Endothelial cell of umbilical vein (primary cell): ENCODE measurements at regions not wholly inside any gene's neighbourhood (a gene's known extent, or its start where the extent isn't known, plus 50 kb on each side); places are given as distances from the start of the nearest gene placed in this dataset.

Experiments used
- BruUV-seq: library from RNA; stranded (reverse); fragments of 400-500 nt; replicated peaks from 2 replicates; lab custom pipeline; 2021; lab: Mats Ljungman, UMichigan
- CTCF ChIA-PET: fragments of 300-600, 350-600 bp; sonication (Branson Sonifier 250); formaldehyde crosslinking; loops from one replicate; lab custom pipeline; 2021; ENCODE audit warnings: antibody characterized with exemption, inconsistent platforms; lab: Charles Lee
- POLR2A ChIA-PET: fragments of 300-600, 350-600 bp; sonication (Branson Sonifier 250); formaldehyde crosslinking; loops from one replicate; lab custom pipeline; 2021; ENCODE audit warnings: antibody characterized with exemption, inconsistent platforms; lab: Charles Lee
- DNase-seq: peaks from one replicate; pipeline ENCODE4 v3.0.0-alpha.2; 2011; ENCODE audit warnings: low read depth, low spot score
- FAIRE-seq: peaks from 2 replicates; lab custom pipeline; 2011; peaks lifted over from hg19 to GRCh38; lab: Jason Lieb, UNC
- H2AFZ ChIP-seq: 2 replicates; pipeline ENCODE4 v1.6.0; 2012; ENCODE audit warnings: low read depth, low read length, control low read depth, inconsistent platforms
- H3K27ac ChIP-seq: 2 replicates; pipeline ENCODE4 v1.5.1; 2011; ENCODE audit warnings: low read depth, mild to moderate bottlenecking, control low read depth, low read length, moderate library complexity; ENCODE audit not compliant: insufficient read depth
- H3K27me3 ChIP-seq, 2 experiments: 2 replicates each; pipeline versions ENCODE4 v1.6.0 to v1.6.1; 2011; ENCODE audit warnings: low read length in 2 of 2, mixed read lengths in 1 of 2; ENCODE audit not compliant: control insufficient read depth in 2 of 2, insufficient read depth in 2 of 2
- H3K36me3 ChIP-seq, 2 experiments: 2 replicates in 1 of 2; 3 replicates in 1 of 2; pipeline ENCODE4 v1.5.1; 2011; ENCODE audit warnings: low read length in 2 of 2, mild to moderate bottlenecking in 1 of 2, moderate library complexity in 1 of 2; ENCODE audit not compliant: control insufficient read depth in 2 of 2, insufficient read depth in 2 of 2; ENCODE audit errors: extremely low read depth in 1 of 2
- H3K4me1 ChIP-seq: 3 replicates; pipeline ENCODE4 v1.5.1; 2011; ENCODE audit warnings: mild to moderate bottlenecking, low read length; ENCODE audit not compliant: control insufficient read depth, insufficient read depth; ENCODE audit errors: extremely low read depth
- H3K4me2 ChIP-seq: 2 replicates; pipeline ENCODE4 v1.6.1; 2011; ENCODE audit warnings: low read length, control low read depth, mixed read lengths; ENCODE audit not compliant: insufficient read depth
- H3K4me3 ChIP-seq, 3 experiments: fragments of 200-600 bp in 1 of 3; sonication (generic), shearing (Covaris generic) in 1 of 3; replicated peaks in 1 of 3; 2 replicates each; pipeline ENCODE4 v1.5.1; 2011 to 2016; ENCODE audit warnings: control low read depth in 3 of 3, low read length in 3 of 3, mild to moderate bottlenecking in 2 of 3, inconsistent platforms in 1 of 3, low read depth in 1 of 3, moderate library complexity in 1 of 3; ENCODE audit not compliant: insufficient read depth in 1 of 3
- H3K79me2 ChIP-seq: 2 replicates; pipeline ENCODE4 v1.6.0; 2012; ENCODE audit warnings: low read length, inconsistent platforms; ENCODE audit not compliant: control insufficient read depth, insufficient read depth
- H3K9ac ChIP-seq: replicated peaks from 2 replicates; pipeline ENCODE3; 2011; ENCODE audit warnings: low read length, control low read depth; ENCODE audit not compliant: insufficient read depth; ENCODE audit errors: extremely low read depth
- H3K9me1 ChIP-seq: replicated peaks from 3 replicates; pipeline ENCODE4 v1.6.0; 2011; ENCODE audit warnings: mild to moderate bottlenecking, low read length; ENCODE audit not compliant: control insufficient read depth, insufficient read depth; ENCODE audit errors: extremely low read depth
- H3K9me3 ChIP-seq: replicated peaks from 2 replicates; pipeline ENCODE4 v1.5.1; 2012; ENCODE audit warnings: low read length, inconsistent platforms; ENCODE audit not compliant: control insufficient read depth, insufficient read depth
- H4K20me1 ChIP-seq: replicated peaks from 2 replicates; pipeline ENCODE3; 2011; ENCODE audit warnings: mild to moderate bottlenecking, low read length; ENCODE audit not compliant: control insufficient read depth, insufficient read depth; ENCODE audit errors: extremely low read depth
- CTCF ChIP-seq, 2 donors: IDR thresholded peaks; 1 replicate in 1 of 2; 2 replicates in 1 of 2; pipeline ENCODE4 v1.5.1; 2011; ENCODE audit warnings: low read length in 2 of 2, mild to moderate bottlenecking in 2 of 2, moderate library complexity in 2 of 2, control low read depth in 1 of 2, inconsistent platforms in 1 of 2, low read depth in 1 of 2; ENCODE audit not compliant: insufficient read depth in 1 of 2; ENCODE audit errors: extremely low read depth in 1 of 2
- EZH2 ChIP-seq: IDR thresholded peaks from 2 replicates; pipeline ENCODE4 v1.6.1; 2012; ENCODE audit warnings: borderline replicate concordance, low read depth, mild to moderate bottlenecking, moderate library complexity, low read length, inconsistent platforms; ENCODE audit not compliant: severe bottlenecking
- FOS ChIP-seq: IDR thresholded peaks from 2 replicates; pipeline ENCODE4 v1.6.1; 2011; ENCODE audit warnings: mild to moderate bottlenecking, low read length, moderate library complexity, borderline replicate concordance; ENCODE audit not compliant: insufficient read depth
- GATA2 ChIP-seq: IDR thresholded peaks from 2 replicates; pipeline ENCODE4 v1.7.0; 2011; ENCODE audit warnings: low read depth, mild to moderate bottlenecking, moderate library complexity, mixed read lengths, low read length; ENCODE audit not compliant: insufficient read length, insufficient read depth
- JUN ChIP-seq: IDR thresholded peaks from 2 replicates; pipeline ENCODE4 v1.6.1; 2011; ENCODE audit warnings: borderline replicate concordance, low read depth; ENCODE audit not compliant: insufficient read length, insufficient read depth
- MAX ChIP-seq: IDR thresholded peaks from 2 replicates; pipeline ENCODE4 v1.6.1; 2011; ENCODE audit not compliant: insufficient read depth, insufficient read length
- MYC ChIP-seq: IDR thresholded peaks from one replicate; pipeline ENCODE4 v1.6.1; 2011; ENCODE audit warnings: mild to moderate bottlenecking, low read depth, low read length
- POLR2A ChIP-seq: IDR thresholded peaks from 2 replicates; pipeline ENCODE4 v1.6.1; 2012; ENCODE audit warnings: low read depth, mild to moderate bottlenecking, control low read depth, low read length
- POLR2AphosphoS5 ChIP-seq: IDR thresholded peaks from 2 replicates; pipeline ENCODE4 v1.6.1; 2012; ENCODE audit warnings: low read depth, mild to moderate bottlenecking, control low read depth, low read length, moderate library complexity; ENCODE audit not compliant: insufficient read depth
- dilution Hi-C: fragments of 300-500 bp; cut with MboI; formaldehyde crosslinking; loops from one replicate; pipeline ENCODE4 v1.15.0; 2019; ENCODE audit warnings: low sequenced_read_pairs; ENCODE audit not compliant: extremely low pct_ligation_motif_present
- intact Hi-C: fragments of 100-400 bp; cut with micrococcal nuclease; formaldehyde crosslinking; loops from one replicate; pipeline ENCODE4 v1.10.0; 2022

GRCh38 chr1:240687820-240688219, 75.9 kb upstream of the GREM2 start:
- CTCF ChIA-PET, result no interaction called here
- H4K20me1 ChIP-seq, result no peaks in the 10 kb centered on the region
- FAIRE-seq, result no peak

More at GRCh38 chr1:240687820-240688219, 75.9 kb upstream of the GREM2 start:
- TF ChIP-seq MAX, result no peak
- no peak for TF ChIP-seq MYC
- TF ChIP-seq JUN, result no peak
- TF ChIP-seq EZH2, result no peak
- no peak for TF ChIP-seq FOS
- no peak for TF ChIP-seq POLR2AphosphoS5
- TF ChIP-seq GATA2, result no peak
- no peak for TF ChIP-seq POLR2A
- no peak for TF ChIP-seq CTCF (IDR thresholded peaks at IDR 0.05; ENCODE audit: extremely low read depth in 1 of 2, insufficient read depth in 1 of 2, low read depth in 1 of 2, low read length in 2 of 2)
- Histone ChIP-seq H3K27ac (no peak overlapping the region), H3K9me3 (no peaks in the 10 kb centered on the region), H3K36me3 (no peaks in the 10 kb centered on the region), H2AFZ (no peak overlapping the region), H3K4me1 (no peaks in the 10 kb centered on the region), H3K79me2 (no peaks in the 10 kb centered on the region), H3K4me3 (no peak overlapping the region), H3K4me2 (no peak overlapping the region), H3K9me1 (no peaks in the 10 kb centered on the region), H3K9ac (no peak overlapping the region), H3K27me3 (no peaks in the 10 kb centered on the region)
- no TSS peak for BruUV-seq
- intact Hi-C loops (no loop called here), dilution Hi-C loops (no loop called here)
- POLR2A ChIA-PET, result no interaction called here
- no peak for DNase-seq
